ENCODE measurements at regions not wholly inside any gene's neighbourhood (a gene's known extent, or its start where the extent isn't known, plus 50 kb on each side); places are given as distances from the start of the nearest gene placed in this dataset.

GRCh38 chr9:34891386-34891785, 66.7 kb upstream of the PHF24 start:
- DNase-seq: no peak
- H3K9me3 Mint-ChIP-seq: no peaks in the 10 kb centered on the region
- CTCF ChIA-PET: interaction anchor here (3.5 kb wide), 1 partner anchor 8 kb away, joined by 29 read pairs; no protein-coding TSS in a partner anchor
- POLR2A ChIA-PET: no interaction called here
- no peak overlapping the region for H3K27ac Mint-ChIP-seq
- no peaks in the 10 kb centered on the region for H3K4me1 Mint-ChIP-seq (ENCODE audit: low read depth)
- peaks cover 19% of the 10 kb centered on the region for H3K27me3 Mint-ChIP-seq
- TF ChIP-seq, protein P1, sequence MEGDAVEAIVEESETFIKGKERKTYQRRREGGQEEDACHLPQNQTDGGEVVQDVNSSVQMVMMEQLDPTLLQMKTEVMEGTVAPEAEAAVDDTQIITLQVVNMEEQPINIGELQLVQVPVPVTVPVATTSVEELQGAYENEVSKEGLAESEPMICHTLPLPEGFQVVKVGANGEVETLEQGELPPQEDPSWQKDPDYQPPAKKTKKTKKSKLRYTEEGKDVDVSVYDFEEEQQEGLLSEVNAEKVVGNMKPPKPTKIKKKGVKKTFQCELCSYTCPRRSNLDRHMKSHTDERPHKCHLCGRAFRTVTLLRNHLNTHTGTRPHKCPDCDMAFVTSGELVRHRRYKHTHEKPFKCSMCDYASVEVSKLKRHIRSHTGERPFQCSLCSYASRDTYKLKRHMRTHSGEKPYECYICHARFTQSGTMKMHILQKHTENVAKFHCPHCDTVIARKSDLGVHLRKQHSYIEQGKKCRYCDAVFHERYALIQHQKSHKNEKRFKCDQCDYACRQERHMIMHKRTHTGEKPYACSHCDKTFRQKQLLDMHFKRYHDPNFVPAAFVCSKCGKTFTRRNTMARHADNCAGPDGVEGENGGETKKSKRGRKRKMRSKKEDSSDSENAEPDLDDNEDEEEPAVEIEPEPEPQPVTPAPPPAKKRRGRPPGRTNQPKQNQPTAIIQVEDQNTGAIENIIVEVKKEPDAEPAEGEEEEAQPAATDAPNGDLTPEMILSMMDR (IDR thresholded peaks at IDR 0.05): no peak
- no peaks in the 10 kb centered on the region for H3K36me3 Mint-ChIP-seq (ENCODE audit: low read depth)
- intact Hi-C loops (cut with micrococcal nuclease): no loop called here
- H3K4me3 Mint-ChIP-seq: no peak overlapping the region
- ATAC-seq: no peak

DNA sequence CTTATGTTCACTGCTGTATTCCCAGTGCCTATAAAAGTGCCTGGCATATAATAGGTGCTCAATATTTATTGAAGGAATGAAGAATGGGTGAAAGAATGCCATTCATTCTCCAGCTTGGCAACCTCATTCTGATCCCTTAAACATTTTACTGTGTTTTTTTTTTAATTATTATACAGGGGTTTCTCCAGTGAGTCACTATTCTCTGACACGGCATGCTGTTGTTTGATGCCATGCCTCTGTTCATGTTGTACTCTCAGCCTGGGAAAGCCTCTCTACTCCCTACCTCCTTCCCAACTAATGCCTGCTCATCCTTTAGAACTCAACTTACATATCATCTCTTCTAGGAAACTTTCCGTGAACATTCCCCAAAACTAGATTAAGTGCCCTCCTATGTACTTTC, 70.2 kb upstream of the PHF24 start:
- Mint-ChIP-seq H3K27me3 (peaks cover 4% of the 10 kb centered on the region), H3K36me3 (ENCODE audit: low read depth) (no peaks in the 10 kb centered on the region), H3K4me3 (no peak overlapping the region), H3K4me1 (ENCODE audit: low read depth) (no peaks in the 10 kb centered on the region), H3K27ac (no peak overlapping the region), H3K9me3 (no peaks in the 10 kb centered on the region)
- ATAC-seq (no peak), DNase-seq (no peak)
- ChIA-PET POLR2A (no interaction called here), CTCF (interaction anchor here (1.3 to 1.4 kb wide), 2 partner anchors 12 to 164 kb away, joined by 4 to 5 read pairs; no protein-coding TSS in a partner anchor)
- intact Hi-C loops (cut with micrococcal nuclease): no loop called here
- TF ChIP-seq, protein P1 (IDR thresholded peaks at IDR 0.05): no peak

GRCh38 chr9:34884747-34885189, 73.3 kb upstream of the PHF24 start:
- Mint-ChIP-seq H3K9me3 (no peaks in the 10 kb centered on the region), H3K4me3 (no peak overlapping the region), H3K36me3 (ENCODE audit: low read depth) (no peaks in the 10 kb centered on the region), H3K27me3 (peaks cover 10% of the 10 kb centered on the region), H3K27ac (peak overlapping the region; percentile 58), H3K4me1 (ENCODE audit: low read depth) (no peaks in the 10 kb centered on the region)
- intact Hi-C loops (cut with micrococcal nuclease): no loop called here
- DNase-seq (peak; percentile 72), ATAC-seq (peak; percentile 93)
- TF ChIP-seq, protein P1 (IDR thresholded peaks at IDR 0.05): no peak
- CTCF ChIA-PET: no interaction called here
- POLR2A ChIA-PET: no interaction called here

- ChIA-PET CTCF (interaction anchor here (0.8 kb wide), 1 partner anchor 10 kb away, joined by 3 read pairs; no protein-coding TSS in a partner anchor), POLR2A (no interaction called here)
- H3K4me3 Mint-ChIP-seq: no peak overlapping the region
- H3K27me3 Mint-ChIP-seq: peaks cover 21% of the 10 kb centered on the region
- H3K36me3 Mint-ChIP-seq (ENCODE audit: low read depth): no peaks in the 10 kb centered on the region
- intact Hi-C loops (cut with micrococcal nuclease): no loop called here
- no peaks in the 10 kb centered on the region for H3K4me1 Mint-ChIP-seq (ENCODE audit: low read depth)
- no peak for DNase-seq
- H3K9me3 Mint-ChIP-seq: no peaks in the 10 kb centered on the region
- ATAC-seq: no peak
- H3K27ac Mint-ChIP-seq: no peak overlapping the region
- TF ChIP-seq, protein P1 (IDR thresholded peaks at IDR 0.05): no peak
Measured at GRCh38 chr9:34876096-34876495, 82.0 kb upstream of the PHF24 start.

- CTCF ChIA-PET: interaction anchor here (1.5 kb wide), 2 partner anchors 167 kb away, joined by 4 read pairs; no protein-coding TSS in a partner anchor
- Mint-ChIP-seq H3K4me1 (ENCODE audit: low read depth) (no peaks in the 10 kb centered on the region), H3K4me3 (no peak overlapping the region), H3K9me3 (no peaks in the 10 kb centered on the region), H3K27me3 (peaks cover 6% of the 10 kb centered on the region), H3K36me3 (ENCODE audit: low read depth) (no peaks in the 10 kb centered on the region), H3K27ac (no peak overlapping the region)
- TF ChIP-seq, protein P1 (IDR thresholded peaks at IDR 0.05): no peak
- ATAC-seq (no peak), DNase-seq (peak; percentile 14)
- intact Hi-C loops (cut with micrococcal nuclease): no loop called here
- POLR2A ChIA-PET: no interaction called here
Measured at GRCh38 chr9:34869390-34869789, 88.7 kb upstream of the PHF24 start.

Measured in activated CD8-positive, alpha-beta T cell treated with anti-CD3 and anti-CD28 coated beads for 36 hours (primary cell).